Esophagus squamous epithelium (tissue), 4 donors: ENCODE measurements at regions not wholly inside any gene's neighbourhood (a gene's known extent, or its start where the extent isn't known, plus 50 kb on each side); places are given as distances from the start of the nearest gene placed in this dataset.

Experiments
- CTCF ChIP-seq, 6 experiments: fragments of 450-650 bp in 4 of 6; fragments of 200-600 bp in 2 of 6; sonication (generic) in 2 of 6; IDR thresholded peaks; one replicate each; pipeline ENCODE4 v1.5.1; 2016 to 2019; ENCODE audit warnings: antibody characterized with exemption in 6 of 6, mild to moderate bottlenecking in 4 of 6, moderate library complexity in 4 of 6
- POLR2A ChIP-seq, 4 donors: fragments of 450-650 bp; IDR thresholded peaks; one replicate each; pipeline ENCODE4 v1.6.1; 2017; ENCODE audit warnings: antibody characterized with exemption in 4 of 4, mild to moderate bottlenecking in 4 of 4, moderate library complexity in 3 of 4

- no peak for TF ChIP-seq CTCF (IDR thresholded peaks at IDR 0.05)
- no peak for TF ChIP-seq POLR2A (IDR thresholded peaks at IDR 0.05)
Observed at GRCh38 chr12:46919666-46920400, 94.0 kb upstream of the SLC38A4 start.
